Trophoblast cell (in vitro differentiated cells and primary cell): ENCODE measurements at regions not wholly inside any gene's neighbourhood (a gene's known extent, or its start where the extent isn't known, plus 50 kb on each side); places are given as distances from the start of the nearest gene placed in this dataset.

Experiments
- DNase-seq, 2 donors: peaks; one replicate each; pipeline ENCODE4 v3.0.0-alpha.2; 2016
- H2AFZ ChIP-seq: 2 replicates; pipeline ENCODE4 v1.6.1; 2013; ENCODE audit warnings: low read length, moderate library complexity, mild to moderate bottlenecking; ENCODE audit not compliant: insufficient read depth, poor library complexity
- H2AK5ac ChIP-seq: 2 replicates; pipeline ENCODE4 v1.6.1; 2013; ENCODE audit warnings: mild to moderate bottlenecking, low read length
- H2BK120ac ChIP-seq: 2 replicates; pipeline ENCODE4 v1.6.1; 2013; ENCODE audit warnings: low read length, mild to moderate bottlenecking, moderate library complexity; ENCODE audit not compliant: insufficient read depth, poor library complexity
- H2BK12ac ChIP-seq: 2 replicates; pipeline ENCODE4 v1.6.1; 2013; ENCODE audit warnings: mild to moderate bottlenecking, low read length, moderate library complexity
- H2BK5ac ChIP-seq: 2 replicates; pipeline ENCODE4 v1.6.1; 2013; ENCODE audit warnings: low read length, low read depth, moderate library complexity, mild to moderate bottlenecking; ENCODE audit not compliant: poor library complexity
- H3K14ac ChIP-seq: 2 replicates; pipeline ENCODE4 v1.6.1; 2013; ENCODE audit warnings: mild to moderate bottlenecking, low read length
- H3K18ac ChIP-seq: 2 replicates; pipeline ENCODE4 v1.6.1; 2013; ENCODE audit warnings: mild to moderate bottlenecking, low read length
- H3K23ac ChIP-seq: 2 replicates; pipeline ENCODE4 v1.6.1; 2013; ENCODE audit warnings: low read length
- H3K27ac ChIP-seq: 2 replicates; pipeline ENCODE4 v1.5.1; 2013; ENCODE audit warnings: low read depth, mild to moderate bottlenecking, inconsistent platforms, low read length, moderate library complexity
- H3K27me3 ChIP-seq: 2 replicates; pipeline ENCODE4 v1.6.1; 2013; ENCODE audit warnings: inconsistent platforms, mild to moderate bottlenecking, low read length, moderate library complexity; ENCODE audit not compliant: insufficient read depth
- H3K36me3 ChIP-seq, 2 experiments: 1 replicate in 1 of 2; 2 replicates in 1 of 2; pipeline ENCODE4 v1.6.1; 2013; ENCODE audit warnings: low read length in 2 of 2, mild to moderate bottlenecking in 2 of 2, moderate library complexity in 1 of 2; ENCODE audit not compliant: insufficient read depth in 2 of 2, control insufficient read depth in 1 of 2
- H3K4ac ChIP-seq: 2 replicates; pipeline ENCODE4 v1.6.1; 2013; ENCODE audit warnings: low read depth, mild to moderate bottlenecking, low read length, moderate library complexity
- H3K4me1 ChIP-seq, 2 experiments: 1 replicate in 1 of 2; 2 replicates in 1 of 2; pipeline ENCODE4 v1.6.1; 2013; ENCODE audit warnings: low read length in 2 of 2, mild to moderate bottlenecking in 2 of 2, moderate library complexity in 1 of 2; ENCODE audit not compliant: insufficient read depth in 2 of 2, control insufficient read depth in 1 of 2
- H3K4me2 ChIP-seq: 2 replicates; pipeline ENCODE4 v1.6.1; 2013; ENCODE audit warnings: inconsistent platforms, mild to moderate bottlenecking, low read length, moderate library complexity
- H3K4me3 ChIP-seq: 2 replicates; pipeline ENCODE4 v1.5.1; 2013; ENCODE audit warnings: mild to moderate bottlenecking, low read depth, low read length, inconsistent platforms
- H3K79me1 ChIP-seq: one replicate; pipeline ENCODE4 v1.6.1; 2013; ENCODE audit warnings: low read length
- H3K79me2 ChIP-seq: 2 replicates; pipeline ENCODE4 v1.6.1; 2013; ENCODE audit warnings: low read length, mild to moderate bottlenecking; ENCODE audit not compliant: control insufficient read depth, insufficient read depth, poor library complexity
- H3K9ac ChIP-seq: 2 replicates; pipeline ENCODE4 v1.6.1; 2013; ENCODE audit warnings: mild to moderate bottlenecking, low read length
- H3K9me3 ChIP-seq: 2 replicates; pipeline ENCODE4 v1.6.1; 2013; ENCODE audit warnings: low read depth, mild to moderate bottlenecking, control low read depth, inconsistent platforms, low read length; ENCODE audit not compliant: insufficient read depth
- H4K12ac ChIP-seq: 2 replicates; pipeline ENCODE4 v1.6.1; 2013; ENCODE audit warnings: low read depth, mild to moderate bottlenecking, low read length, moderate library complexity
- H4K8ac ChIP-seq: 2 replicates; pipeline ENCODE4 v1.6.1; 2013; ENCODE audit warnings: low read depth, mild to moderate bottlenecking, low read length, moderate library complexity
- H4K91ac ChIP-seq: one replicate; pipeline ENCODE4 v1.6.1; 2013; ENCODE audit warnings: low read depth, mild to moderate bottlenecking, low read length, moderate library complexity
- WGBS: extraction: QIAGEN DNeasy Blood & Tissue Kit; methylation state at CpG from one replicate; pipeline ENCODE4 v1.1.7; 2013; ENCODE audit warnings: missing lambda C conversion rate; ENCODE audit not compliant: insufficient read length, insufficient coverage; ENCODE audit errors: extremely low coverage; 5-methylcytosine and 5-hydroxymethylcytosine counted together

GRCh38 chr11:19474211-19474610 lies 233.5 kb upstream of the E2F8 start:
- Histone ChIP-seq H2AFZ (no peak overlapping the region), H3K4me1 (no peaks in the 10 kb centered on the region), H4K91ac (no peak overlapping the region), H3K79me2 (no peaks in the 10 kb centered on the region), H3K9ac (no peak overlapping the region), H3K14ac (no peak overlapping the region), H3K27ac (no peak overlapping the region), H4K8ac (no peak overlapping the region), H3K36me3 (no peaks in the 10 kb centered on the region), H3K4me2 (no peak overlapping the region), H3K4me3 (no peak overlapping the region), H3K18ac (no peak overlapping the region), H2BK120ac (no peak overlapping the region), H3K79me1 (no peaks in the 10 kb centered on the region), H3K9me3 (no peaks in the 10 kb centered on the region), H3K23ac (no peak overlapping the region), H2BK5ac (no peak overlapping the region), H3K4ac (no peak overlapping the region), H2AK5ac (no peak overlapping the region), H2BK12ac (no peak overlapping the region), H4K12ac (no peak overlapping the region), H3K27me3 (no peaks in the 10 kb centered on the region)
- WGBS: no CpG with 5 or more reads among the region's 4 CpGs
- DNase-seq: no peak

DNA sequence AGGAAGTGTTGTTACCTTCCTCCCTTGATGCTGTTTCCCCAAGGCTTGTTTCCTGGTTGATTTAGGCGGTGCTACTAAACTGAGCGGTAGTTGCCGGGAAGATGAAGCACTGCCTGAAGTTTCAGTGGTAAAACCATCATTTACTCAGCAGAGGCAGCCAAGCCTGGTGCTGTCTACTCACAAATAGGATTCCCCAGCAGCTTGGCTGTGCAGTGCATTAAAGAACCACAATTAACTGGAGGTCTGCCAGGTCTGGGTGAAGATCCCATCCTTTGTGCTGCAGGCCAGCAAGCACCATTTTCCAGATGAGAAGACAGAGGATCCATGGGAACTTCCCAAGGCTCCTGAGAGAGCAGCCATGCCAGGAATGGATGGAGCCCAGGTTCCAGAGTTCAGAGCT lies 231.9 kb upstream of the E2F8 start:
- Histone ChIP-seq H4K12ac (no peak overlapping the region), H4K91ac (no peak overlapping the region), H3K9ac (no peak overlapping the region), H3K4me3 (no peak overlapping the region), H3K4me1 (no peaks in the 10 kb centered on the region), H2BK5ac (no peak overlapping the region), H3K9me3 (no peaks in the 10 kb centered on the region), H3K4ac (no peak overlapping the region), H3K23ac (no peak overlapping the region), H3K14ac (no peak overlapping the region), H3K36me3 (no peaks in the 10 kb centered on the region), H4K8ac (no peak overlapping the region), H2BK120ac (no peak overlapping the region), H3K79me2 (no peaks in the 10 kb centered on the region), H3K27me3 (no peaks in the 10 kb centered on the region), H2AFZ (no peak overlapping the region), H3K79me1 (no peaks in the 10 kb centered on the region), H2AK5ac (no peak overlapping the region), H2BK12ac (no peak overlapping the region), H3K4me2 (no peak overlapping the region), H3K18ac (no peak overlapping the region), H3K27ac (no peak overlapping the region)
- DNase-seq: no peak
- no CpG with 5 or more reads among the region's 3 CpGs for WGBS

DNA sequence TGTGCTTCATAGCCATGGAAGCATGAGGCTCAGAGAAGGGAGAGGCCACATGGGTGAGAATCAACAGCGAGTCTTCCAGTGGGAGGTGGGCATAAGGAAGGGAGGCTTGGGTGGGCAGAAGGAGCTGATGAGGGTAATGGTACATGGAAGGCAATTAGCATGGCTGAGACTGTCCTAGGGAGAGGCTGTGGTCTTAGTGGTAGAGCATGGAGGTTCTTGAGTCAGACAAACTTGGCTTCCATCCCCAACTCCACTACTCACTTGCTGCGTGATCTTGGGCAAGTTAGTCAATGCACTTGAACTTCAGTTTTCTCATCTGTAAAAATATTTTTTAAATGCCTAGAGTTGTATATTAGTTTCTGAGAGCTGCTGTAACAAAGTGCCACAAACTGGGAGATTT lies 227.2 kb upstream of the E2F8 start:
- Histone ChIP-seq H3K4me3 (no peak overlapping the region), H2AFZ (no peak overlapping the region), H2AK5ac (no peak overlapping the region), H3K79me2 (no peaks in the 10 kb centered on the region), H3K79me1 (no peaks in the 10 kb centered on the region), H3K4me2 (no peak overlapping the region), H4K8ac (no peak overlapping the region), H3K27ac (no peak overlapping the region), H3K14ac (no peak overlapping the region), H3K4me1 (no peaks in the 10 kb centered on the region), H3K18ac (no peak overlapping the region), H4K91ac (no peak overlapping the region), H3K4ac (no peak overlapping the region), H3K9me3 (no peaks in the 10 kb centered on the region), H2BK5ac (no peak overlapping the region), H3K27me3 (no peaks in the 10 kb centered on the region), H3K9ac (no peak overlapping the region), H4K12ac (no peak overlapping the region), H3K23ac (no peak overlapping the region), H2BK120ac (no peak overlapping the region), H2BK12ac (no peak overlapping the region), H3K36me3 (no peaks in the 10 kb centered on the region)
- no CpG with 5 or more reads among the region's 2 CpGs for WGBS
- DNase-seq: no peak

- Histone ChIP-seq H2BK120ac (no peak overlapping the region), H3K18ac (no peak overlapping the region), H2BK5ac (no peak overlapping the region), H3K79me1 (no peaks in the 10 kb centered on the region), H3K23ac (no peak overlapping the region), H3K27me3 (no peaks in the 10 kb centered on the region), H3K27ac (no peak overlapping the region), H3K4me1 (no peaks in the 10 kb centered on the region), H2AK5ac (no peak overlapping the region), H4K91ac (no peak overlapping the region), H3K14ac (no peak overlapping the region), H3K9ac (no peak overlapping the region), H3K4me3 (no peak overlapping the region), H2BK12ac (no peak overlapping the region), H3K9me3 (no peaks in the 10 kb centered on the region), H3K79me2 (no peaks in the 10 kb centered on the region), H4K8ac (no peak overlapping the region), H2AFZ (no peak overlapping the region), H3K36me3 (no peaks in the 10 kb centered on the region), H3K4ac (no peak overlapping the region), H4K12ac (no peak overlapping the region), H3K4me2 (no peak overlapping the region)
- DNase-seq: no peak
- WGBS: no CpG with 5 or more reads among the region's 7 CpGs
These were observed 225.6 kb upstream of the E2F8 start for GRCh38 chr11:19466314-19466713.
